ENCODE measurements at regions not wholly inside any gene's neighbourhood (a gene's known extent, or its start where the extent isn't known, plus 50 kb on each side); places are given as distances from the start of the nearest gene placed in this dataset.

GRCh38 chr1:87242445-87243185, 86.1 kb upstream of the LMO4 start:
- H3K36me3 Mint-ChIP-seq (ENCODE audit: insufficient read depth, unreplicated experiment): no peaks in the 10 kb centered on the region
- no TSS peak for BruUV-seq (replicated peaks)
- DNase-seq (ENCODE audit: unreplicated experiment): no peak
- no peak overlapping the region for H3K4me3 Mint-ChIP-seq (ENCODE audit: unreplicated experiment)
- CTCF ChIA-PET: interaction anchor here (0.6 kb wide), 1 partner anchor 50 kb away, joined by 3 read pairs; no protein-coding TSS in a partner anchor
- H3K27me3 Mint-ChIP-seq (ENCODE audit: insufficient read depth, unreplicated experiment): no peaks in the 10 kb centered on the region
- H3K27ac Mint-ChIP-seq (ENCODE audit: low read depth, unreplicated experiment): no peak overlapping the region
- POLR2A ChIA-PET: no interaction called here
- TF ChIP-seq CTCF (IDR thresholded peaks at IDR 0.05; ENCODE audit: unreplicated experiment): no peak
- intact Hi-C loops (cut with micrococcal nuclease): no loop called here
- no peaks in the 10 kb centered on the region for H3K4me1 Mint-ChIP-seq (ENCODE audit: insufficient read depth, unreplicated experiment)
- H3K9me3 Mint-ChIP-seq (ENCODE audit: unreplicated experiment): no peaks in the 10 kb centered on the region

GRCh38 chr1:87243573-87243972, 85.1 kb upstream of the LMO4 start:
- CTCF ChIA-PET: interaction anchor here (0.6 to 0.7 kb wide), 3 partner anchors 17 to 463 kb away, joined by 3 to 4 read pairs (median 3); no protein-coding TSS in a partner anchor
- no peak for DNase-seq (ENCODE audit: unreplicated experiment)

GRCh38 chr1:87246436-87246835, 82.2 kb upstream of the LMO4 start:
- H3K9me3 Mint-ChIP-seq (ENCODE audit: unreplicated experiment): no peaks in the 10 kb centered on the region
- H3K36me3 Mint-ChIP-seq (ENCODE audit: insufficient read depth, unreplicated experiment): no peaks in the 10 kb centered on the region
- H3K4me1 Mint-ChIP-seq (ENCODE audit: insufficient read depth, unreplicated experiment): no peaks in the 10 kb centered on the region
- no peak for DNase-seq (ENCODE audit: unreplicated experiment)
- no peaks in the 10 kb centered on the region for H3K27me3 Mint-ChIP-seq (ENCODE audit: insufficient read depth, unreplicated experiment)
- BruUV-seq (replicated peaks): no TSS peak
- H3K4me3 Mint-ChIP-seq (ENCODE audit: unreplicated experiment): no peak overlapping the region
- POLR2A ChIA-PET: no interaction called here
- no peak for TF ChIP-seq CTCF (IDR thresholded peaks at IDR 0.05; ENCODE audit: unreplicated experiment)
- CTCF ChIA-PET: no interaction called here
- H3K27ac Mint-ChIP-seq (ENCODE audit: low read depth, unreplicated experiment): no peak overlapping the region
- intact Hi-C loops (cut with micrococcal nuclease): no loop called here

More at GRCh38 chr1:87243573-87243972, 85.1 kb upstream of the LMO4 start:
- Mint-ChIP-seq H3K27ac (ENCODE audit: low read depth, unreplicated experiment) (no peak overlapping the region), H3K27me3 (ENCODE audit: insufficient read depth, unreplicated experiment) (no peaks in the 10 kb centered on the region), H3K4me3 (ENCODE audit: unreplicated experiment) (no peak overlapping the region), H3K4me1 (ENCODE audit: insufficient read depth, unreplicated experiment) (no peaks in the 10 kb centered on the region), H3K9me3 (ENCODE audit: unreplicated experiment) (no peaks in the 10 kb centered on the region), H3K36me3 (ENCODE audit: insufficient read depth, unreplicated experiment) (no peaks in the 10 kb centered on the region)
- intact Hi-C loops (cut with micrococcal nuclease): no loop called here
- BruUV-seq (replicated peaks): no TSS peak
- POLR2A ChIA-PET: no interaction called here
- TF ChIP-seq CTCF (IDR thresholded peaks at IDR 0.05; ENCODE audit: unreplicated experiment): no peak

- H3K27ac Mint-ChIP-seq (ENCODE audit: low read depth, unreplicated experiment): no peak overlapping the region
- ChIA-PET CTCF (interaction anchor here (1.5 kb wide), 1 partner anchor 43 kb away, joined by 4 read pairs; no protein-coding TSS in a partner anchor), POLR2A (no interaction called here)
- intact Hi-C loops (cut with micrococcal nuclease): no loop called here
- no peak for TF ChIP-seq CTCF (IDR thresholded peaks at IDR 0.05; ENCODE audit: unreplicated experiment)
- peak; percentile 63 for DNase-seq (ENCODE audit: unreplicated experiment)
- no TSS peak for BruUV-seq (replicated peaks)
- H3K36me3 Mint-ChIP-seq (ENCODE audit: insufficient read depth, unreplicated experiment): no peaks in the 10 kb centered on the region
- H3K27me3 Mint-ChIP-seq (ENCODE audit: insufficient read depth, unreplicated experiment): no peaks in the 10 kb centered on the region
- no peaks in the 10 kb centered on the region for H3K9me3 Mint-ChIP-seq (ENCODE audit: unreplicated experiment)
- H3K4me3 Mint-ChIP-seq (ENCODE audit: unreplicated experiment): no peak overlapping the region
- H3K4me1 Mint-ChIP-seq (ENCODE audit: insufficient read depth, unreplicated experiment): no peaks in the 10 kb centered on the region
Observed at GRCh38 chr1:87249803-87250202, 78.9 kb upstream of the LMO4 start.
